22Rv1 (cell line): ENCODE measurements at regions not wholly inside any gene's neighbourhood (a gene's known extent, or its start where the extent isn't known, plus 50 kb on each side); places are given as distances from the start of the nearest gene placed in this dataset.

ENCODE experiments used
- ZFX ChIP-seq: fragments of 450-650 bp; IDR thresholded peaks from 2 replicates; pipeline ENCODE4 v1.6.1; 2017; ENCODE audit warnings: antibody characterized with exemption, borderline replicate concordance
- TF ChIP-seq, protein P1 (sequence below): fragments of 450-650 bp; IDR thresholded peaks from 2 replicates; pipeline ENCODE4 v1.5.1; 2017; ENCODE audit warnings: mild to moderate bottlenecking

DNA sequence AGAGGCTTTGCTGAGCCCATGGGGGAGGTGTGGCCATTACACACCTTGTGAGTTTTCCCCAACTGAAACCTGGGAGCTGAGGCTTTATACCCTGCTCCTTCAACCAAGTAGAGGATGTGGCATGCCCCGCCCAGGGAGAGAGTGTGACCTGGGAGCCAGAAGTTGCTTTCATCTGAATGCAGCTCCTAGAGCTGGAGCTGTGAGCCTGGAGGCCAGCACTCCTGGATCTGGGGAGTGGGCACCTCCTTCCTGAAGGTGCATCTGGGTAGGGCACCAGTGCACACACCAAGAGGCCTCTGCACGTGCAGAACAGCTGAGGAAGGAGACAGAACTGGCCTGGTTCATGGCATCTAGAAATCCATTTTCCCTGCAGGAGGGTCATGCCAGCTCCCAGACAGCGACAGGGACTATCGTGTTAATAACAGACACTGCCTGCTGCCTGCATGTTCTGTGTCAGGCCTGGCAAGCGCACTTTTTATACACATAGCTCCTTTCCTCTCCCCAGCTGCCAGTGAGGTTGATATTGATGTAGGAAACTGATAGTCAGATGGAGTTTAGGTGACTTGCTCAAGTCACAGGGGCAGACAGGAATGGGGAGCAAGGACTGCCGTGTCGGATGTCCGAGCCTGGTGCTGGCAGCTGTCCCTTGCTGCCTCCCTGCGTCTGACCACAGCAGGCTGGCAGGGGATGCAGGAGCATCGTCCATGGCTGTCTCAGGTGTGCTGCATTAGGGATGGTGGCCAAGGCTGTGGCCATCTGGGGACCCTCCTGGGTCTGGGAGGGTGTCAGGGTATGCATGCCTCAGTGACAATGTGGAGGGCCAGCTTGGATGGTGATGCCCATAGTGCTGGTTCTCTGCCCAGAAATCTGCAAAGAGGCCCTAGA, 189.9 kb upstream of the CXCL12 start:
- TF ChIP-seq, protein P1, sequence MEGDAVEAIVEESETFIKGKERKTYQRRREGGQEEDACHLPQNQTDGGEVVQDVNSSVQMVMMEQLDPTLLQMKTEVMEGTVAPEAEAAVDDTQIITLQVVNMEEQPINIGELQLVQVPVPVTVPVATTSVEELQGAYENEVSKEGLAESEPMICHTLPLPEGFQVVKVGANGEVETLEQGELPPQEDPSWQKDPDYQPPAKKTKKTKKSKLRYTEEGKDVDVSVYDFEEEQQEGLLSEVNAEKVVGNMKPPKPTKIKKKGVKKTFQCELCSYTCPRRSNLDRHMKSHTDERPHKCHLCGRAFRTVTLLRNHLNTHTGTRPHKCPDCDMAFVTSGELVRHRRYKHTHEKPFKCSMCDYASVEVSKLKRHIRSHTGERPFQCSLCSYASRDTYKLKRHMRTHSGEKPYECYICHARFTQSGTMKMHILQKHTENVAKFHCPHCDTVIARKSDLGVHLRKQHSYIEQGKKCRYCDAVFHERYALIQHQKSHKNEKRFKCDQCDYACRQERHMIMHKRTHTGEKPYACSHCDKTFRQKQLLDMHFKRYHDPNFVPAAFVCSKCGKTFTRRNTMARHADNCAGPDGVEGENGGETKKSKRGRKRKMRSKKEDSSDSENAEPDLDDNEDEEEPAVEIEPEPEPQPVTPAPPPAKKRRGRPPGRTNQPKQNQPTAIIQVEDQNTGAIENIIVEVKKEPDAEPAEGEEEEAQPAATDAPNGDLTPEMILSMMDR: no peak
- no peak for TF ChIP-seq ZFX
